GM18907 (cell line): ENCODE measurements at regions not wholly inside any gene's neighbourhood (a gene's known extent, or its start where the extent isn't known, plus 50 kb on each side); places are given as distances from the start of the nearest gene placed in this dataset.

ENCODE experiments used
- ATAC-seq: cut with Tn5 transposase; IDR thresholded peaks from one replicate; pipeline ENCODE4 v1.9.1; 2021; ENCODE audit warnings: mild to moderate bottlenecking, moderate library complexity; ENCODE audit not compliant: unreplicated experiment

DNA sequence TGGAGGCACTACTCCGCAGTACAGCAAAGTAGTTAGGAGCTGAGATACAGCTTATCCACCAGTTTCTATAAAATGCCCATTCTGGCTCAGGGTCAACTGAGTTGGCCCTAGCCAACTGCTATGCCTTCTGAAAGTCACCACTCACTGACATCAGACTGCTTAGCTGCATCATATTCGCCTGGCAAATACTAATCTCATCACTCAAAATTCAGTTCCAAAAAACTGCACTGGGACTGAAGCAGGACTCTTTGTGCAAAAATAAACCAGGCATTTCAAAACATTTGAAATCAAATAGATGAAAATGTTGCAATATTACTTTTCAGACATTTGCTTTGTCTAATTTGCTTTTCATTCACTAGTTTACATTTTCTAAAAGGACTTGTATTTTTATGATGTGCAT, 230.0 kb downstream of the ALDH8A1 start:
- ATAC-seq = no peak

DNA sequence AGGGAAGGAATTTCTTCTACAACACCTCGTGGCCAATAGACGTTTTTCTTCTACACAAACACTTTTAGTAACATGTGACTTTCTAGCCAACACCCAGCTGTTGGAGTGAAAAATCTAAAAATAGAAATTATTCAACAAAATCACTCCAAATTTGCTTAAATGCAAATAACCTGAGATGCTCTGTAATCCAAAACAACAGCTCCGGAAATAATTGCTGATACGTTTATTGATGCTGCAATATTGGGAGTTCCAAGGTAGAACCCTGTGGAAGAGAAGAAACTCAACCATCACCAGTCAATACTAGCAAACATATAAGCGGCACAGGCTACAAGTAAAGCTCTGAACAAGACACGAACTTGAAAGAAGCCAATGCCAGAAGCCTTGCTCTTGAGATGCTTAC, 230.6 kb downstream of the ALDH8A1 start:
- ATAC-seq = no peak

DNA sequence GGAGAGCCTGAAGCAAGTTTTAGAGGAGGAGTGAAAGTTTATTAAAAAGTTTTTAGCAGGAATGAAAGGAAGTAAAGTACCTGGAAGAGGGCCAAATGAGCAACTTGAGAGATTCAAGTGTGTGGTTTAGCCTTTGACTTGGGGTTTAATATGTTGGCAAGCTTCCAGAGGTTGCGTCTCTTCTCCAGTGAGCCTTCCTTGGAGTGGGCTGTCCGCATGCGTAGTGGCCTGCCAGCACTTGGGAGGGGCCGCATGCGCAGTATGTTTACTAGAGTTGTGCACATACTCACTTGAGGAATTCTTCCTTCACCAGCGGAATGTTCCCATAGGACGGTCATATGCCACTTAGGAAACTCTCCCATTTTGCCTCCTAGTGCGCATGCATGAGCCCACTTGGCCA, 235.2 kb downstream of the ALDH8A1 start:
- no peak for ATAC-seq

DNA sequence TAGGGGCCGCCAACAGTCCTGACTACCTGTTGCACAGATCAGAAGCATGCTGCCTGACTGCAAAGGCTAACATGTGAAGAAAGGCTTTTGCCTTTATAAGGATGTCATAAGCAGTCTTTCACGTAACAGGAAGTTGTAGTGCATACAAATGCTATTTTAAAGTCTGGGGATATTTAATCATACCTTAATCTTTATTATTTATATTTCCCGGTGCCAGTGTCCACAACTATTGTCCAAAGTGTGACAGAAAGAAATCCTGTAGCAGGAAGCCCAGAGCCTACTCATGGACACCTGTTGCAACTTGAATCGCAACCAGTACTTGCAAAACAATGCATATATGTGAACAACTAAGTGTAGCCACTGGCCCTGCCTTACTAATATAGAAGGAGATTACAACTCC, 235.8 kb downstream of the ALDH8A1 start:
- ATAC-seq = no peak

DNA sequence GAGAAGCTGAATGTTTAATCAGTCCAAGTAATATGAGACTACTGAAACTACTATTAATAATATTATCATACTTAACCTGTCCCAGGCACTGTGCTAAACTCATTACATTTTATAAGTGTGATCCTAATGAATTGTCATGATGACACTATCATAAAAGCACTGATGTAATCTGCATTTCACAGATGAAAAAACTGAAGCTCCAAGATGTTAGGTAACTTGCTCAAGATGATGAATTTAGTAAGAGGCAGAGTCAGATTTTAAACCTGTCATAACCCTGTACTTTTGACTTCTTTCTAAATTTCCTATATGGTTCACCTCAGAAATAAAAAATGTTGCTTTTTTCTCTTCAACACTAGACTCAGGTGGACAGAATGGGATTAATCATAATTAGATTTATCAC, 237.6 kb downstream of the ALDH8A1 start:
- ATAC-seq = no peak

DNA sequence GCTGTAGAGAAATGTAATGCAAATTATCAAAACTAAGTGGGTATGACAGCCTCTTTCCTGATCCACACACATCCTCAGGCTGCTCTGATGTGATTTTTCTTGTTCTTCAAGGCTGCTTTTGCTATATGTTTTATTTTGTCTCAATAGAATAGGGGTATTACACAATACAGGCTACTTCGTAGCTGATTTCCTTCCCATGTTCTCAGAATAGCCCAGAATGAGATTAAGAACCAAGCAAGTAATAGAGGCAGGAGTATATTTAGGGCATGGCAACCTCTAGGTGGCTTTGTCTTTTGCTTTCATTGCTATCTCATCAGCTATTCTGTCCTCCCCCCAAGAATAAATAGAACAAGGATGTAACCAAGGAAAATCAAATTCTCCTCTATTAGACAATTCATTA, 241.8 kb downstream of the ALDH8A1 start:
- no peak for ATAC-seq

DNA sequence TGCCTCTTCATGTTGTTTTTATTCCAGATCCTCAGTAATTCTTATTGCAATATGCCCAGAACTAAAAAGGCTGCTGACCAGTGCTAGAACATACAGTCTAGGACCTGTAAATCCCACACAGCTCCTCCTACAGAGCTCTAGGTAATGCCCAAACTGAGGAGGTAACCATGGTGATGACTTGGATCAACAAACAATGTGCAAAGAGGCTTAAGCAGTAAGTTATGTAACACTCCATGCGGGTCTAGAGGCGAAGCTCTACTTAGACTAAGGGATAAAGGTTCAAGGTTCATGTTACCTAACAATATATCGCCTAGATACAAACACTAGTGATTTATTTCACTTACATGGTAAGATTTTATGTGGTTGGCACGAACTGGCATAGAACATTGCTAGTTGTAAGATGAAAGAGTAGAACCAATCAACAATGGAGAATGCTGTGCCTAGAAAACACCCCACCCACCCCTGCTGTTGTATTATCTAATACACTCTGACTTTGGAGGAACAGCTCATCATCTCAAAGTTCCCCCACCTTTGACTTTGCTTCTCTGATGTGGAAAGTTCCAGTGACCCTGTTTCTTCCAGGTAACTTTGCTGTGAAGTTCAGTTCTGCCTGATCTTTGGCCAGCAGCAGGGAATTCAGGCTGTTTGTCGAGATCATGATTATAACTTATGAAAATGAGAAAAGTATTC, 242.4 kb downstream of the ALDH8A1 start:
- no peak for ATAC-seq

DNA sequence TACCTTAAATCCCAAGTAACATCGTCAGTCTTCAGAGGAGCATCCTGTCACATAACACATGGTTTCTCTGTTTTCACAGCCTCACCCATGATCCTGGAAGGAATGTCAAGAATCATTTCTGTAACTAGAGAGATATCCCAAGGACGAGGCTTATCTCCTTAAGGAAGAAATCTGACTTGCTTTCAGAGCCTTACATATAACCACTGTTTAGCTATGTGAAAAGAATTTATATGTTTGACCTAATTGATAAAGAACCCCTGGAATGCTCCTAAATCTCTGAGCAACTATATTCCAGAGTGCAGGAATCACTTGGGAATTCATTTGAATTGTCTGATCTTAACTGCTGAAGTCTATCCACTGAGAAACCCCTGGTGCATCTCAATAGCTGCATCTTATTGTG, 243.1 kb downstream of the ALDH8A1 start:
- ATAC-seq = no peak

DNA sequence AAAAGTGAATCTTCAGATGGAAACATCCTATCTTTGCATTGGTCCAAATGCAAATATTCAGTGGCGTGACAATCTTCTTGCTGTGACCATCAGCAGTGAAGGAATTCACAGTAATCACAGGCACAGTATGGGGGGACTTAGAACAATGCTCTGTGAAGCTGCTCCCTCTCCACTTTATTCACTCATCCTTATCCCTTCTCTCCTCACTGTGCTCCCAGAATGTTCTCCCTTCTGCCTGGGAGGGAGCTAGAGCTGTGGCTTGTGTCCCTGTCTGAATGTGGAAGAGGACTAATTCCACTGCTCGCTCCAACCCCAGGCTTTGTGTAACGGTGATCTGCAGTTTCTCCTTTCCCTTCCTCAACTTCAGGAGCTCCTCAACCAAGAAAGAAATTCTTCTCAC, 243.7 kb downstream of the ALDH8A1 start:
- no peak for ATAC-seq

DNA sequence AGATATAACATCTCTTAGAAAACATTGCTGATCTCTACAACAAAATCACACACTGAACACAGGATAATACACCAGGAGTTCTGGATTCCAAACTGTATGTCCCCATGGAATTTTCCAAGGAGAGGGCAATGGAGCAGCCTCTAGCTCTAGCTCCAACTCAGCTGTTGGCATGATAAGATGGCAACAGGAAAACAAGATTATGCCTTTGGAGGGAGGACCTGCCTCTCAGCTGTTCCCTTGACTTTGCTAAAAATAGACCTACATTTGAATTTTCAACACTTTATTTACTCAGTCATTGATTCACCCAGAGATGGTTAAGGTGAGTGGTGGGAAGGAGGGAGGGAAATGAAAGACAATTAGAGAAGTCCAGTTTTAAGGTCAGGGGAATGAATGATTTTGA, 246.7 kb downstream of the ALDH8A1 start:
- ATAC-seq = no peak

DNA sequence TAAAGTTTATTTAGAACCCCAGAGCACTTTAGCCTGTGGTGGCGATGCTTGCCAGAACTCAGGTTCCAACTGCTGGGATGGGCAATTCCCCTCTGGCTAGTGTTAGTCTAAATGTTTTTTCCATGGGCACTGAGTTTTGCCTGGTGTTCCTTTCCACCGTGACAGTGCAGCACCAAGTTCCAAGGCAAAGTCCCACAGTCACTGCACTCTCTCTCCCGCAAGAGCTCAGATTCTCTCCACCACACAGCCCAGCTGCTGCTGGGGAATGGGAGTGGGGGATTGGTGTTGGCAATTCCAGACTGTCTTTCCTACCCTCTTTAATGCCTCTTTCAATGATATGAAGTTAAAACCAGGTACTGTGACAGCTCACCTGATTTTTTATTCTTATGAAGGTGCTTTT, 247.6 kb downstream of the ALDH8A1 start:
- ATAC-seq = no peak

DNA sequence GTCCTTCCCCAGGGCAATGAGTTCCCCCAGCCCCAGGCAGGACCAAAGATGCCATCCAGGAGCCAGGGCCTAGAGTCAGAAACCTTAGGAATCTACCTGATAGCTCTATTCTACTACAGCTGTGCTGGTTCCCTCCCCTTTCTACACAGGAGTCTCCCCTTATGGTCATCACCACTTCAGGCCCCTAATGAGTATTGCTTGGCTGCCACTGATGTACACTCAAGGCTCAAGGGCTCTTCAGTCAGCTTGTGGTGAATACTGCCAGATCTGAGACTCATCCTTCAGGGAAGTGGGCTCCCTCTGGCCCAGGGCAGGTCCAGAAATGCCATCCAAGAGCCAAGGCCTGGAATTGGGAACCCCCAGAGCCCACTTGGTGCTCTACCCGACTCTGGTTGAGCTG, 248.6 kb downstream of the ALDH8A1 start:
- ATAC-seq = no peak

DNA sequence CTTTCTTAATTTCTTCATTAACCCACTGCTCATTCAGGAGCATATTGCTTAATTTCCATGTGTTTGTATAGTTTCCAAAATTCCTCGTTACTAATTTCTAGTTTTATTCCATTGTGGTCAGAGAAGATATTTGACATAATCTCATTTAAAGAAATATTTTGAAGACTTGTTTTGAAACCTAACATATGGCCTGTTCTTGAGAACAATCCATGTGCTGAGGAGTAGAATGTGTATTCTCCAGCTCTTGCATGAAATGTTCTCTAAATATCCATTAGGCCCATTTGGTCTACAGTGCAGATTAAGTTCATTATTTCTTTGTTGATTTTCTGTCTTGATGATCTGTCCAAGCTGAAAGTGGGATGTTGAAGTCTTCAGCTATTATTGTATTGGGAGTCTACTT, 251.7 kb downstream of the ALDH8A1 start:
- ATAC-seq = no peak

DNA sequence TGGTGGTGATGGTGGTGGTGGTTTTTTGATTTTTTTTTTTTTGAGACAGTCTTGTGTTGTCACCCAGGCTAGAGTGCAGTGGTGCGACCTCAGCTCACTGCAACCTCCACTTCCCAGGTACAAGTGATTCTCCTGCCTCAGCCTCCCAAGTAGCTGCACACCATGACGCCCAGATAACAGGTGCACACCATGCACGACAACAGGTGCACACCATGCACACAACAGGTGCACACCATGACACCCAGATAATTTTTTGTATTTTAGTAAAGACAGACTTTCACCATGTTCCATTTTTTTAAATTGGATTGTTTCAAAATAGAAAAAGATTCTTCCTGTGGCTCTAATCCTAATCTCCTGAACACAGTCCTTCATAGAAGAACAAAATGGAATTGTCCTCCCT, 257.9 kb downstream of the ALDH8A1 start:
- ATAC-seq = no peak

DNA sequence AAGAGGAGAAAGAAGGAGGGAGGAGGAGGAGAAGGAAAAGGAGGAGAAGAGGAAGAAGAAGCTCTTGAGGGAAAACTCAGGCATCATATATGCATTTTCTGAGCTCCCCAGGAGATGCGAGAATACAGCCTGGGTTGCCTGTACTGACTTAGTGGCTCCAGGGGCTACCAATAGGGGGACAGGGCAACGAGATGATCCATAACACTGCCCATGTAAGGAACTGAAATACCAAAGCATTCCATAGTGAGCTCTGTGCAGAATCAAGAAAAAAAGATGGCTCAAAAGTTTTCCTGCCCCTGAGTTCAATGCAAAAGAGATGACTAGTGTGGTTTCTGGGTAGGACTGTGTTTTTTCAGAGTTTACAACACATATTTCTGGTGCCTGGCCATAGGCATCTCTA, 258.7 kb downstream of the ALDH8A1 start:
- no peak for ATAC-seq

DNA sequence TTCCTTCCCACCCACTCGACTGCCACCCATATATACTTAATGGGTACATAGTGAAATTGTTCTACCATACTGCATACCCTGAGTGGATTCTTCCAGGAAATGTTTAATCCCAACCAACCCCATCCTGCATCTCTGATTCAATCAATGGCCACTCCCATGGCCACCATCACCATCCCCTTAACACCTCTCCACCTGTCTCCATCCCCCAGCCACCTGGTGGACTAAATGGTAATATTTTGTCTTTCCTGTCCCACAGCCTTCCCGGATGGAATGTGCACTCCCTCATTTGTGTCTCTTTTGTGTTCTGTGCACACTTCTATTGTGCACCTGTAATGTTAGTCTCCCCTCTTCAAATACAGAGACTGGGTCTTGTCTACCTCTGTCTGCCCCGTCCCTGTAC, 259.9 kb downstream of the ALDH8A1 start:
- no peak for ATAC-seq

DNA sequence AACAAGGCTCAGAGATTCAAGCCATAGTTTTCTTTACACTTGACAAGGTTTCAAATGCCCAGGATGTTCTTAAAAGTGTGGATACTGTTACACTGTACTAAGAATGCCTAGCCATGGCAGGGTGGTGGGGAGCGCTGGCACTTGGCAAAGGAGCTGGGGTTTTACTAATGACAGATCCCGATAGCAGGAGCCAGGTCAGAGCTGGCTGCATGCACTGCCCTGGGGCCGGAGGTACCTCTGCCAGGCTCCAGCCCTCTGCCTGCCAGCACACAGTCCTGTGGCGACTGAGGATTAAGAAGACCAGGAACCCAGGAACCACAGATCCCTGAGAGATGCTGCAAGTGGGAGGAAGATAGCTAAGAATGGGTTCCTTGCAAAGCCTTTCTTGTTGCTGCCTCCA, 260.3 kb downstream of the ALDH8A1 start:
- ATAC-seq = no peak

DNA sequence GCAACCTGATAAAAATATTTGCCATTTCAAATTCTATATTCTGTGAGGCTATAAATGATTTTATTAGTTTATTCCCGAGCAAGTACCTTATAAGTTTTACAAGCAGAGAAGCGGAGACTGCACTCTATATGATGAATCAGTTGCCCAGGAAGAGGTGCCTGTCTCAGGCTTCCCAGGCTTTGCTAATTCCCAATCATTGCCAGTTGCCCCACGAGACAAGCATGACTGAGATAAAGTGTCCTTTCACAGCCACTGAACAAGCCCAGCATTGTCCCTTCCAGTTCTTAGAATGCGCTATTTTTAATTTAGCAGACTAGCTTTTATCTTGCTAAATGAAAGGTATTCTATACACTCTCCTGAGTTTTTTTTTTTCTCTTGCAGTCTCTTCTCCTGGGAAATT, 260.7 kb downstream of the ALDH8A1 start:
- no peak for ATAC-seq

DNA sequence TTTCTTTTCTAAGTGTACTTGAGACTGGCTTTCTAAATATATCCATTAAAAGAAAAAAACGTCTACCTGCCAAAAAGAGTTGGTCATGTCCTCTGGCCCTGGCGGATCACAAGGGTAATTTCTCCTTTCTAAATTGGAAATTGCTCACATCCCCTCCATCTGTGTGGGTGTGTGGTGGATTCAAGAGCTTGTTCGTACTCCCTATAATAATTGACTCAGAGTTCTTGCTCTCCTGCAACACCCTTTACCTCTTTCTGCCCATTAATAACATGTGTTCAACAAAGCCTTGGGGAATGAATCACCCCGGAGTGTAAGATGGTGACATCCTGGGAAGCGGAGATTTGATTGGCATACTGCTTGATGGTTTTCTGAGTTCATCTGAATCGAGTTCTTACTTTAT, 263.8 kb downstream of the ALDH8A1 start:
- no peak for ATAC-seq

DNA sequence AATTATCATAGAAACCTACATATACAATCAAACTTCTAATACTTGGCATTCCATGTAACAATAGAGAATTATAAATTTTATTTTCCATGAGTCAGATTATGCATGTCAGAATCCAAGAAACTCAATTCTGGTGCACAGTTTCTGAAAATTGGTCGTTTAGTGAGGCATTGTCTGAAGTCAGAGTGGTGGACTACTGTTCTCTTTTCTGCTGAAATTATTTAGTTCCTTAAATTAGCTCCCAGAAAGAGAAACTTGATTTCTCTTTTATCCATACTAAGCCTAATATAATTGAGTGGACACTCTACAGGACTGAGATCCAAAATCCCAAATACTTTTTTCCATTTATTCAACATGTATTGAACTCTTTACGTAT, 265.5 kb downstream of the ALDH8A1 start:
- no peak for ATAC-seq

DNA sequence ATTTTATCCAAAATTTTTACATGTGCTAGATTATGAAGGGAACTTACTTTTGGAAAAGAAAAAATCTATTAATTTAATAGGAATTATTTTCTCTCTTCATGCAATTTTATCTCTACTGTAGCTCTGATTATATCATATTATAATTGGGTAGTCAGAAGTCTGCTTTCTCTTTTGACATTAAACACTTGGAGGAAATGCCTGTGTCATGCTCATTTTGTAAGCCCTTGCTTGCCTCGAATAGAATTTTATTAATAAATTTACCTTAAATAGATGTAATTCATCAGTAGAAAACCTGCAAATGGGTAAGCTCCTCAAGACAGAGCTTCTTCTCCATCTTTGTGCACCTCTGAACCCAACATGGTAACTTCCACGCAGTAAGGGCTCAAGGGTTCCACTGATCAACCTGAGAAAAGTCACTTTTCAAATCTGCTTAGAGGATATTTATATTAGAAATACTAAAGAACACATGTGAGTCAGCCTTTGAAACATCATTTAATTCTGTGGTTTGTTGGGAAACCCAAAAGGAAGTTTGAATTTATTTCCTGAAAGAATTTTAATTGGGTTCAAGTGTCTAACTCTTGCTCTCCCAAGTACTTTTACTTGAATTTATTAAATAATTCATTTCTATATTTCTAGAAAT, 266.0 kb downstream of the ALDH8A1 start:
- ATAC-seq = no peak

DNA sequence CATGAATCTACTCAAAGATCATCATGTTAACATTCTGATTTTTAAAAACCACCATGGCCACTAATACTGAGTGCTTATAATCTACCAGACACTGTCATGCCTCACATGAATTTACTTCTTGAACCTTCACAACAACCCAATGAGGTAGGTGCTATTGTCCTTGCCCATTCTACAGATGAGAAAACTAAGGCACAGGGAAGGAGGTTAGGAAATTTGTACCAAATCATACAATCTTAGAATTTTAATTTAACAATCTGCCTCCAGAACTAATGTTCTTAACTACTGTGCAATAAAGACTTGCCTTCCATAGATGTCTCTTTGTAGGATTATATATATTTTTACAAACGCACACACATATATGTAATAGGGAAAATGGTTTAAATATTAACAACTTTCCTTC, 269.5 kb downstream of the ALDH8A1 start:
- ATAC-seq = no peak

DNA sequence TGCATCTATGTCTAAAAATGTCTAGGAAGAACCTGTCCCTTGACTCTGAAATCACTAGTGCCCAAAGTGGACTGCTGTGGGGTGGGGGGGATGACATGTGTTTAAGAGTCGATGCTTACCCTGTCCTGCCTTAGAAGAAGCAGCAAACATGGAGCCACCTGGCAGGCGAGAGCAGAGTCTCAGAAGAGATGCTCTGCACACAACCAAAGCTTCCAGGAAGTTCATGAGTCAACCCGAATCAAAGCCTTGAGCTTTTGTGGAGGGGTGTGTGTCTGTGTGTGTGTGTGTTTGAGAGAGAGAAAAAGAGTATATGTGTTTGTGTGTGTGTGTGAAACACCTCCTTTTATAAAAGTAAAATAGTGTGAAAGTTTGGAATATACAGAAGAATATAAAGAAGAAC, 269.9 kb downstream of the ALDH8A1 start:
- no peak for ATAC-seq
